T follicular helper cell (primary cell): ENCODE measurements at regions not wholly inside any gene's neighbourhood (a gene's known extent, or its start where the extent isn't known, plus 50 kb on each side); places are given as distances from the start of the nearest gene placed in this dataset.
"Not testable (repeated sequence)": the region's sequence is repeated elsewhere in the genome, so short reads cannot be mapped to it uniquely, and the experiment has no call there.

Experiments used
- DNase-seq: peaks from one replicate; pipeline ENCODE4 v3.0.0-alpha.2; 2020; ENCODE audit warnings: low read depth

DNA sequence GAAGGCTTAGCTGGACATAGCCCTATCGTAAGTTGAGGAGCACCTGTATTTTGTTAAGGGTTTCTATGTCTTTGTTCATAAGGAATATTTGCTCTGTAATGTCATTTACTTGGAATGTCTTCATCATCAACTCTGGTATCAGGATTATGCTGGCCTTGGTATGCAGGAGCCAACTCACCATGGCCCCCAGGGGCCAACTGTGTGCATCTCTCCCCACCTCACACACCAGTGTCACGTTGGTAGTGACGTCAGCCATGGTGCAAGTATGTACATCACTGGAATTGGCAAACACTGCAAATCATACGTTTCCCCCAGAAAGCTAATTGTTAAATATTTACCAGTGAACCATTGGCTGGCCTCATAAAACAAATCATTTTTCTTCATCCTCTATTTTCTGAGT, 70.8 kb downstream of the YTHDF1 start:
- DNase-seq: no peak

DNA sequence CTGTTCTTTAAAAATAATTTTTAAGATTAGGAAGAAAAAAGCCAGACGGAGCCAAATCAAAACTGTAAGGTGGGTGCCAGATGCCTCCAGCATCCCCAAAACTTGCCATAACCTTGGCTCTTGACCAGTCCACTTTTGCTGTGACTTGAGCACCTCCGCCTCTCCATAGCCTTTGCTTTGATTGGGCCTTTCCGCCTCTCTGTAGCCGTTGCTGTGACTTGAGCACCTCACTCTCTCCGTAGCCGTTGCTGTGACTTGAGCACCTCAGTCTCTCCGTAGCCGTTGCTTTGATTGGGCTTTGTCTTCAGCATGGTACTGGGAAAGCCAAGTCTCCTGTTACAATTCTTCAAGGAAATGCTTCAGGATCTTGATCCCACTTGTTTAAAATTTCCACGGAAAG, 73.0 kb downstream of the YTHDF1 start:
- DNase-seq: no peak

DNA sequence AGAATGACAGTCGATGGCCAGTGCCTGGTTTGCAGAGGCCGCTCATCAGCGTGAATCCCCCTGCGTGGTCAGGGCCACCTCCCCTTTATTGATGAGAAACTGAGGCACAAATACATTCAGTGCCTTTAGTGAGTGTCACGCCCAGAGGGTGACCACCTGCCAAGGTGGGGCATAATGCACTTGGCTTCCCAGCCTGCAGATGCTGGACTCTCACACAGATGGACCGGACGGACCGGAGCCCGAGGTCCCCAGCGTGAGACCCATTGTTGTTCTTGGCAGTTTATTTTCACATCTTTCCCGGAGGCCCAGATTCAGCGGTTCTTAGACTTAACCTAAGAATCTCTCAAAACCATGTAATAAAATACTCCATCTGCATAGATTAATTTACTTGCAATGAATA, 74.4 kb downstream of the YTHDF1 start:
- DNase-seq: no peak

DNA sequence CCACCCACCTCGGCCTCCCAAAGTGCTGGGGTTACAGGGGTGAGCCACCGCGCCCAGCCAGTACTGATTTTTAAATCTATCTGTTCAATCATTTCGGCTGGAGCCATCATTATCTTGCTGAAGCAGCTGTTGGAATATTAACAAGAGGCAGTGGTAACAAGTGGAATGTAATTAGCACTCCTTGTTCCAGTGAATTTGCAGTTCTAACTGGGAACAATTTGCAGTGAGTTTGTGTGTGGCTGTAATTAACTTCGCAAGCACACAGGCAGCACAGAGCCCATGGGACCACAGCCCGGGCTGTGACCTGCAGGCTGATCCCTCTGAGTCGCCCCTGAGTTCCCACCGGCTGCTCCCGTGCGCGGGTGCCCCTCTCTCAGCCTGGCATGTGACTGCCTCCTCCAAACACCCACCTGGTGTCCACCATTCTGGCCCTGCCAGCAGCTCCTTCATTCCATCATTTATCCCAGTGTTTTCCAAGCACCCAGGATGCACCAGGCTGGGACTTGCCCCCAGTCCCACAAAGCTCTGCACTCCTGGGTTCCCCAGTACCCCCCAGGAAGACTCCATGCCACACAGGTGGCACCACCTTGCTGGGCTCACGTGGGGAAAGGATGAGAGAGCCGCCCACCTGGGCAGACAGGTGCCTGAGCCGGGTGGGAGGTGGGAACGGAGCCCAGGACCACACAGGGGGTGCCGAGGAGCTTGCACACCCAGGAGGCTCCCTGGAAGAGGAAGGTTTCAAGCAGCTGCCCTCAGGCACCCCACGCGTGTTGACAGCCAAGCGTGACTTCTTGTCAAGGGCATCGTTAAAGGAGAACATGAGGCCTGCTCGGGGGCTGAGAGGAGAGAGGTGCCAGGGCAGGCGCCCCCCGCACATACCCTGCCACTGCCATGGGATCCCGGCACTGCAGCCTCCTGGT, 75.2 kb downstream of the YTHDF1 start:
- no peak for DNase-seq

DNA sequence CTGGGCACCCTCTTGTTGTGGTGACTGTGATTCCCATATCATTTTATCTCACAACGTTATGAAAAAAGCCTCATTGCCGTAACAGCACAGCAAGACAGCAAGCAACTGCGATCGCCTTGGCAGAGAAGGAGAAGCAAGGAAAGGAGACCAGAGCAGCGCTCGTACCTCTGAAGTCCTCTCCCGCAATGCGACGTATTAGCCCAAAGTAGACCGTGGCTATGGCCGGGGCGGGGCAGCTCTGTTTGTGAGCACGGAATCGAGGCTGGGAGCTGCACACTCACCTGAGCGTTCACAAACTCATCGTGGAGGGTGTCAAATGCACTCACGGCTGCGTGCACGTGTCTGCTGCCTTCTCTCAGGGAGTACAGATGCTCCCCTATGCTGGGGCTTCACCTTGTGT, 76.1 kb downstream of the YTHDF1 start:
- DNase-seq: no peak

DNA sequence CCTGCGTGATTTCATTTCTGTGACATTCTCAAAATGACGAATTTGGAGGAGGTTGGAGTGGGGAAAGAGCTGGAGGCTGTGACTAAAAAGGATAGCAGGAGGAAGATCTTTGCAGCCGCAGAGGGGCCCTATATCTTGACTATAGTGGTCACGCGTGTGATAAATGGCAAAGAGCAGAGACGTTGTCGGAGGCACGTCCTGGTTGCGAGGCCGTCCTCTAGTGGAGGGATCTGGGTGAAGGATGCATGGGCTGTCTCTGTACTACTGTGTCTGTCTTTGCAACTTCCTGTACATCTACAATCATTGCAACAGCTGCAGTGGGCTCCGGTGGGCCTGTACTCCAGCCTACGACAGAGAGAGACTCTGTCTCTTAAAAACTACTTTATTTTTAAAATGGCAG, 76.6 kb downstream of the YTHDF1 start:
- DNase-seq: no peak

DNA sequence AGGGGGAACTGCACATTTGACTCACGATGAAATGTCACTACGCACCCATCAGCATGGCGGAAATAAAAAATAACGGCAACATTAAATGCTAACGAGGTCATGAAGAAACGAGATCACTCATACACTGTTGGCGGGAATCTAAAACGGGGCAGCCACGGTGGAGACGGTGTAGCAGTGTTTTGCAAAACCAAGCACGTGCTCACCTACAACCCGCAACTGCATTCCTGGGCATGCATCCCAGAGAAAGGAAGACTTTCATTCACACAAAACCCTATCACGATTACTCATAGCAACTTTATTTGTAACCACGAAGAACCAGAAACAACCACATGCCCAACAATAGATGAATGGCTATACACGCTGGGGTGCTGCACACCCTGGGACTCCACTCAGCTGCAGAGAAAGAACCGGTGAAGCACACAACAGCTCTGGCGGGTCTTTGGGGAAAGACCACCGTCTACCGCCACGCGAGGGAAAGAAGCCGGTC, 77.0 kb downstream of the YTHDF1 start:
- DNase-seq: no peak

DNA sequence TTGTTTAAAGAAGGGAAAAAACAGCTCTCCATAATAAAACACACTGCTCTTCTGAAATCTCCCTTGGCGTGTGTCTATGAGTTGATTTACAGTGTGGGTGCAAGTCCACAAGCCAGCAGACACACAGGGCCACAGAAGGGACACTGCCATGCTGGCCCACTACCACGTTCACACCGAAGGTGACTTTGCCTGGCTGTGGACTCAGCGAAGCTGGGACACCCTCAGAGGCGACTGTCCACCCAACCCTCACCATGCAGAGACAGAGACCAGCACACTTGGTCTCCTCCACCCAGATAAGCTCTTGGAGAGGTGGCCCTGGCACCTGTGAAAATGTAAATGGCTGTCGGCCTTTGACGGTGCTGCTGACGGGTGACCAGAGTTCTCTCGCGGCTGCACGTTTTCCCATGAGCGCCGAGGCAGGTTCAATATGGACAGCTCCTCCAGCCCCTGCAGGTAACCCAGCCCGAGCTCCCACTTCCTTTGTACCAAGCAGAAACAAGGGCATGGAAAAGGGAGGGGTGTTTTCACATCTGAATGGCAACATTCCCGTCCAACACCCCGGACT, 78.0 kb downstream of the YTHDF1 start:
- no peak for DNase-seq

DNA sequence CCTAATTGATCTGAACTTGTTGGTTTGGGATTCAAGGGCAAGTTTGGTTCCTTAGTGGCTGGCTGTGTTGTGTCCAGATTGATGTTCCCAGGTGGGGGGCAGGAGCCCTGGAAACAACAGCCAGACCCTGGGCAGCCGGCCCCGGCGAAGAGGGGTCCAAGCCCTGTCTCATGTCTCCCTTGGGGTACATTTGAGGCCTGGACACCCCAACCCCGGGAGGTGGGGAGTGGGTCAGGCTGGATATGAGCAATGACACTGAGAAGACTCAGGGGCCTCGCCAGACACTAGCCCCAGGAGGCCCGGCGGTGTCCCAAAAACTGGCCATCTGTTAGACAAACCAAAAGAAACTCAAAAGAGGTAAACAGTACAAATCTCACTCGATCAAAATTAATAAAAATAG, 79.6 kb downstream of the YTHDF1 start:
- no peak for DNase-seq

DNA sequence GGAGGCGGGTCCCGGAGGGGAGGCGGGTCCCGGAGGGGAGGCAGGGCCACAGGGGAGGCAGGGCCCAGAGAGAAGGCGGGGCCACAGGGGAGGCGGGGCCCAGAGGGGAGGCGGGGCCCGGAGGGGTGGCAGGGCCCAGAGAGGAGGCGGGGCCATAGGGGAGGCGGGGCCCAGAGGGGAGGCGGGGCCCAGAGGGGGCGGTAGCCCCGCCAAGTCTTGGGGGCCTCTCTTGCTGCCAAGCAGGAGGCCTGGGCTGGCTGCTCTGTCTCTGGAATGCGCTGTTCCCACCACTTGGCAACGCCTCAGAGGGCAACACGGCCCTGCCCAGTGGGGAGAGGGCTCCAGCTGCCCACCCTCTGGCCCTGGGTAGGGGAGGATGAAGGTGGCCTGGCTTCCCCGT, 80.5 kb downstream of the YTHDF1 start:
- no peak for DNase-seq

DNA sequence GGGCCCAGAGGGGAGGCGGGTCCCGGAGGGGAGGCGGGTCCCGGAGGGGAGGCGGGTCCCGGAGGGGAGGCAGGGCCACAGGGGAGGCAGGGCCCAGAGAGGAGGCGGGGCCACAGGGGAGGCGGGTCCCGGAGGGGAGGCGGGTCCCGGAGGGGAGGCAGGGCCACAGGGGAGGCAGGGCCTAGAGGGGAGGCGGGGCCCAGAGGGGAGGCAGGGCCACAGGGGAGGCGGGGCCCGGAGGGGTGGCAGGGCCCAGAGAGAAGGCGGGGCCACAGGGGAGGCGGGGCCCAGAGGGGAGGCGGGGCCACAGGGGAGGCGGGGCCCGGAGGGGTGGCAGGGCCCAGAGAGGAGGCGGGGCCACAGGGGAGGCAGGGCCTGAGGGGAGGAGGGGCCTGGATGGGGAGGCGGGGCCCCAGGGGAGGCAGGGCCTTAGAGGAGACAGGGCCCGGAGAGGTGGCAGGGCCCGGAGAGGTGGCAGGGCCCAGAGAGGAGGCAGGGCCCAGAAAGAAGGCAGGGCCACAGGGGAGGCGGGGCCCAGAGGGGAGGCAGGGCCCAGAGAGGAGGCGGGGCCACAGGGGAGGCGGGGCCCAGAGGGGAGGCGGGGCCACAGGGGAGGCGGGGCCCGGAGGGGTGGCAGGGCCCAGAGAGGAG, 81.1 kb downstream of the YTHDF1 start:
- not testable (repeated sequence) for DNase-seq

DNA sequence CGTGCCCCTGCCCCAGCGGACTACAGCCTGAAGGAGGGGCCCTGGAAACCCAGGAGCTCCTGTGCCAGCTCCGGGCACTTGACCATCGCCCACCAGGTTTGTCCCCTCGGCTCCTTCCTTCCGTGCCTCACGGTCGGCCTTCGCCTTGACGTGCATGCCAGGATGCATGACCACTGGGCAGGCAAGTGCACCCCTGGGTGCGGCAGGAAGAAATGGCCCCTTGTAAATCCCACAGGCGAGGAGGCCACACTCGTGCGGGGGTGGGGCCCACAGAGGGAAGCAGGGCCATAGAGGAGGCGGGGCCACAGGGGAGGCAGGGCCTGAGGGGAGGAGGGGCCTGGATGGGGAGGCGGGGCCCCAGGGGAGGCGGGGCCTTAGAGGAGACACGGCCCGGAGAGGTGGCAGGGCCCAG, 81.7 kb downstream of the YTHDF1 start:
- DNase-seq: no peak

DNA sequence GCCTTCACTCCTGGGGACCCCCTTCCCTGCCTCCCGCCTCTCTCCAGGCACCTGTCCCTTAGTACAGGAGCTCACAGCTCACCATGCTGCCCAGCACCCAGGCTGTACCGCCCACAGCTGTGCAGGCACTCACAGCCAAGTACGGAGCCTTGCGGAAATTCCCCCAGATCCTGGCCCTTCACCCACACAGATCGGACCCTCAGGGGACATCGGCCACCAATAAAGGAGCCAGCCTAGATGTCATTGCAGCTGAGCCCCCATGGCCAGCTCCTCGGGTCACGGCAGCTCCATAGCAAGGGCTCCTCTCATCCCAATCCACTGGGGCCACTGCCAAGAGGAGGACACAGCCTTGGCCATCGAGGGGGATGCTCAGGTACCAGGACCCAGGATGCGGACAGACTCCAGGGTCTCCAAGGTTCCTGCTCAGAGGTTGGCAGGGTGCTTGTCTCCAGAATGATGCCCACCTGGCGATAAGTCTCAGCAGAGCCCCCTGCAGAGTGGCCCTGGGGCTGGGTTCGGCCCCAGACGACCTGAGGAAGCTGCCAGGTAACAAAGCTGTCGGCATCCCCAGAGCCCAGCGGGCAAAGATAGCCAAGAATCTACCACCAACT, 82.3 kb downstream of the YTHDF1 start:
- no peak for DNase-seq

DNA sequence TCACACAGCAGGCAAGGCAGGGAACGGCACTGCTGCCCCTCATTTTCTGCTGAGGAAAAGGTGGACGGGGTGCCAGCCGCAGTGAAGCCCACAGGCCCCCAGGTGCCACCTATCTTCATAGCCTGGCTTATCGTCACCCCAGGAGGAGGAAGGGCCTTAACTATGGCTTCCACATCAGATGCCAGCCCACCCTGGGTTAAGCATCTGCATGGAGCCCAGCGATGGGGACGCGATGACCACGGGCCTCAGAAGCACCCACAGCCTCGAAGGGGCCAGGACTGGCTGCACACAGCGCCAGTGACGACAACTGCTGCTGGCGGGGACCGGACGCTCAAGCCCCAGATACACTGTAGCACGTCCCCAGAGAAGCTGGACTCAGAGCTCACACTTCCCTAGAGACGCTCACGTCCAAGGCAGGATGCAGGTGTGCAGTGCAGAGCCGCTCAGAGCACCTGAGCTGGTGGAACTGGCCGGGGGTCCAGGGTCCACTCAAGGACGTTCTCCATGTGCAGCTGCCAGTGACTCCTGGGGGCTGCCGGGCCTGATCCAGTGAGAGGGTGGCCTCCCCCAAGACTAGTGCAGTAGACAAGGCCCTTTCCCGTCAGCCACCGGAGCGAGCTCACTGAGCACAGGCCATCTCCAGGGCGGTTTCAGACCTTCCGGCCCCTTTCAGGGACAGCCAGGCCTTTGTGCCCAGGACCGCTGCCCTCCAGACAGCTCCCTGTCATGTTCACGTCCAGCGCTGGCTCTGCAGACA, 83.0 kb downstream of the YTHDF1 start:
- no peak for DNase-seq

DNA sequence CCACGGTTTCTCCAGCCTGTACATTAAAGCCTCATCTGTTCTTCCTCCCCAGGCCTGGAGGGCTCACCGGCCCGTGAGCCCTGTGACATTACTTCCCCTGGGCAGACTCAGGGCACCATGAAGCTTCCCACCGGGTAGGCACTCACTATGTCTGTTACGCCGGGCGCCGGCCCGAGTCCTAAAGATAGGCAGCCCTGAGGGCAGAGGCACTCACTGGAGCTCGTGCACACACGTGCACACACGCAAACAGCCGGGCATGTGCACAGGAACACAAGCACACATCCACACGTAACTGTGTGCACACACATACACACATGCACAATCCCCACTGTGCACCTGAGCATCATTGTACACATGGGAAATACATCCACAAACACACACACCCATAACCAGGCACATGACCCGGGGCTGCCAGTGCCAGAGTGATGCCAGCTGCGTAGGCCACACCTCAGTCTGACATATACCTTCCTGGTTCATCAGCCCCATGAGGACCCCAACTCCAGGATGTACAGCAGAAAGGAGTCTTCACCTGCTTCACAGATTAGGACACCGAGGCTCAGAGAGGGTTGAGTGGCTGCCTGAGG, 83.7 kb downstream of the YTHDF1 start:
- DNase-seq: no peak

DNA sequence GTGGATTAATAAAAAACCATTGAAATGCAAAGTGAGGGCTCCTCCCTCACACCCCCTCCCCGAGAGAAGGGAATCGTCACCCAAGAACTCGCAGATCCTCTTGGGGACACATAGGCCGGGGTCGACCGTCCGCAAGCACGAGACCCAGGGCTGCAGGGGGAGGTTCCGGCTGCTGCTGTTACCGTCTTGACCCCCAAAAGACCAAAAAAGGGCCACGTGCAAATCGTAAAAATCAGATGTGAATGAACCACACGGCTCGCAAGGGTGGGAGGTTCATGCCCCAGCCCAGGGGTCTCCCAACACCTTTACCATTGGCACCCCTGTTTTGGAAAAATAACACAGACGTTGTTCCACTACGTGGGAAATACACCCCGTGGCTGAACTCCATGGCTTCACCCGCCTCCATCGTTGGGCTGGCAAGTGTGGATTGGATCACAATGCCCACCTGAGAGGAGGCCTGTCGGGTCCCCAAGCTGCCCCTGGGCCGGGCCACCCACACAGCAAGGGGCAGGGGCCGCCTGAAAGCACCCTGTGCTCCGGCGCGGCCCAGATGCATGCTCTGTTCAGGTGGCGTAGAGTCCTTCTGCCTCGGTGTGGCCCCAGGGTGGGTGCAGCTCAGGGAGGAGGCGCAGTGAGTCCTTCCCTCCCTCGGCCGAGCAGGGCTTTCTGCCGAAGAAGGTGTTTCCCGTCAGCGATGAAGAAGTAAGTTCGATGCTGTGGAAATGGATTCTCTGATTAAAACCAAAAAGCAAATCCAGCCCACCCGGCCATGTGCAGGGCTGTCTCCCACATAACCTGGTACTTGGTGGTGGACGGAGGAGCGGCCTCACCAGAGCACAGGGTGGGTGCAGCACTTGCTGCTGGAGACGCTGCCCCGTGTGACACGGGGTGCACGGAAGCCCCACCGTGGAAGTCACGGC, 85.0 kb downstream of the YTHDF1 start:
- no peak for DNase-seq

DNA sequence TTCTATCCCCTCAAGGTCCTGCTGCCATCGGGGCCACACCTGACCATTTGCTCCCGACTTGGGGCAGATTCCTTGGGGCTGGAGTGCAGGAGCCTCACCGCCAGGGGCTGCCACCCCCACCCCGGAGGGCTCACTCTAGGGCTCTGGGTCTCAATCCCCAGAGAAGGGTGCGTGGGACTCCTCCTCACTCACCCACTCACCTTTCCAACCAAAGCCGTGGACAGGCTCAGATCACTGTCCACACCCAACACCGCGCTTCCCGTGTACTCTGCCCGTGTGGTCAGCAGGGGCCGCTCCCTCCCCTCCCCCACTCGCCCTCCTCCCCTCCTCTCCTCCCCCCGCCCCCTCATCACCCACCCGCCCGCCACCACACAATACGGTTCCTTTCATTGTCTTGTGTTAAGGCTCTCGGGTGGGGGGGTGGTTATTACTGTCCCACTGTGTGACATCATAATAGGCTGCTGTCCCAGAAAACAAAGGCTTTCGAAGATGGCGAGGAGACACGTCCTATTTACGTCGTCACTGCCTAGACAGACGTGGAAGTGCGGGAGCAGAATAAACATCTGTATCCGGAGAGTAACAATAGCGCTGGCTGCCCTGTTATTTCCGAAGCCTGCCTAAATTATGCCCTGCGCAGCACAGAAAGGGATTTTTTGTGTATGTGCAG, 85.8 kb downstream of the YTHDF1 start:
- DNase-seq: no peak

DNA sequence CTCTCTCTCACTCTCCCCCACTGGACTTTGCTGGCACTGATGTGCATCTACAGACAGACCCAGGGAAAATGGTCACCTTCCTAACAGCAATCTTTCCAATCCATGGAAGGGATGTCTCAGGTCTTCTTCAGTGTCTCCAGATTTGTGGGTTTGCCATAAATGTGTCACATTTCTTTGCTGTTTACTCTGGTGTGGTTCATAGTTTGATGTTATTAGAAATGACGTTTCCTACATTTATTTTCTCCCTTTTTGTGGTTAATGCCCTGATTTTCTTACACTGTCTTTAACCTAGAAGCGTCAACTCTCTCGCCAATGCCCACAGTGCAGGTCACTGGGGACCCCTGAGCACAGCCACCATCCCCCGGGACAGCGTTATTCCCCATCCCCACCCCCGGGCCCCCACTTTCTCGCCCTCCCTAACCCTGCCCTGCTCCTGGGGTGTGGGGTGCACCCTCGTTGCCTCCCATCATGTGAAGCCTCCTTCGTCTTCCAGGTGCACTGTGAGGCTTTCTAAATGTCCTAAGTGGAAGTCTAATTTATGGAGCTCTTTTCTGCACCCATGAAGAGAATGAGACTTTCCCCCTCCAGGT, 86.5 kb downstream of the YTHDF1 start:
- DNase-seq: no peak

DNA sequence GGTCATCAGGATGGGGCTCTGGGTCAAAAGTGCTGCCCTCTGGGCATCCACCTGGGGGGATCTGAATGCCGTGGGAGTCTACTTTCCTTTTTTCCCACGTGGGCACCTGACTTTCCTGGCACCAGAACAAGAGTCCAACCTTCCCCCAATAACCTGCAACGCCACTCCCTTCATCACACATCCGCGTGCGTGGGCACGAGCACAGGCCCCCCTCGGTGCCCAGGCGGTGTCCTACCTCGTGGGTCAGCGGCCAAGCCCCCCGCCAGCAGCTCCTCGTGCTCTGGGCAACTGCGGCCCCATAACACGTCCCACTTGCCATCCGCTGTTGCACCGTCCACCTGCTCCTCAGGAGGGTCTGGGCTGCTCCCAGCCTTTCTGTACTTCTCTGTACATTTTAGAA, 87.0 kb downstream of the YTHDF1 start:
- DNase-seq: no peak
